ENCODE measurements at regions not wholly inside any gene's neighbourhood (a gene's known extent, or its start where the extent isn't known, plus 50 kb on each side); places are given as distances from the start of the nearest gene placed in this dataset.

DNA sequence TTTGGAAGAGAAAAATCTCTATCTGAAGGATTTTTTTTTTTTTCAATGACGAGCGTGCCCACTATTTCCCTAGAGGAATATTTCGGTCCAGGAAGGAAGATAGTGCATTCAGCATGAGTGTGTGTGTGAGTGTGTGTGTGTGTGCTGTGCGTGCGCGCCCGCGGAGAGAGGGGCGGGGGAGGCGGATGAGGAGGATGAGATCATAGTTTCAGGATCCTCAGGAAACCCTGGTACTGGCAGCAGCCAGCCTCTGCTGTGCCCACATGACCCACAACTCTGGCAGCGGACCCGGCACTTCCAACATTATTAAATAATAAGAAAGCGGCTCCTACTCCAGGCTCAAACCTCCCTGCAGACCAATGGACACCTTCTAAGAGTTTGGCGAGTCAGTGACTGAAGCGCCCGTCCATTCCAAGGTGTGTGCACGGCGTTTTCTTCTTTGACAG, 217.0 kb upstream of the DTNA start (continued):
- TF ChIP-seq PHF8 (conservative IDR thresholded peaks at IDR 0.05; ENCODE audit: low read depth, low read length): no peak
- TF ChIP-seq CTBP2 (IDR thresholded peaks at IDR 0.05; ENCODE audit: borderline replicate concordance, insufficient read depth, insufficient read length, low read length): no peak
- TF ChIP-seq RAD21 (IDR thresholded peaks at IDR 0.05 in 1 of 2, conservative IDR thresholded peaks at IDR 0.05 in 1 of 2; ENCODE audit: low read depth in 2 of 2, low read length in 2 of 2): no peak
- TF ChIP-seq SIN3A (conservative IDR thresholded peaks at IDR 0.05 in 1 of 2, IDR thresholded peaks at IDR 0.05 in 1 of 2; ENCODE audit: low read depth in 1 of 2, low read length in 2 of 2): peak; percentile 42 to 80; a peak in 2 of 4 replicates
- no peak for TF ChIP-seq NRF1 (IDR thresholded peaks at IDR 0.05; ENCODE audit: low read depth, low read length)
- no peak; the same call in 1 of the 2 replicates for TF ChIP-seq KDM1A (IDR thresholded peaks at IDR 0.05; ENCODE audit: borderline replicate concordance, low read length)
- peak; percentile 88 for TF ChIP-seq JUN (IDR thresholded peaks at IDR 0.05; ENCODE audit: low read depth, low read length)
- peak; percentile 54; the same call in 1 of the 2 replicates for TF ChIP-seq CREB1 (IDR thresholded peaks at IDR 0.05)
- TF ChIP-seq TBP (IDR thresholded peaks at IDR 0.05; ENCODE audit: low read depth, low read length): no peak
- no peak for TF ChIP-seq RNF2 (IDR thresholded peaks at IDR 0.05; ENCODE audit: borderline replicate concordance, low read depth, low read length, missing control alignments, poor library complexity, severe bottlenecking)
- TF ChIP-seq EP300 (IDR thresholded peaks at IDR 0.05; ENCODE audit: borderline replicate concordance in 1 of 2, low read depth in 2 of 2, low read length in 2 of 2): peak in 1 of 2 experiments; percentile 11; a peak in 1 of 3 replicates
- TF ChIP-seq TAF1 (IDR thresholded peaks at IDR 0.05; ENCODE audit: low read depth, low read length): peak; percentile 38
- TF ChIP-seq USF2 (IDR thresholded peaks at IDR 0.05; ENCODE audit: low read length): no peak
- TF ChIP-seq CBX8 (IDR thresholded peaks at IDR 0.05; ENCODE audit: borderline replicate concordance, low read depth, low read length): no peak
- TF ChIP-seq JUND (IDR thresholded peaks at IDR 0.05; ENCODE audit: low read length): peak; percentile 86
- no peak for TF ChIP-seq BCL11A (IDR thresholded peaks at IDR 0.05; ENCODE audit: low read depth in 2 of 2, low read length in 2 of 2)
- no peak for TF ChIP-seq HDAC6 (IDR thresholded peaks at IDR 0.05; ENCODE audit: low read depth, low read length)
- TF ChIP-seq SIRT6 (IDR thresholded peaks at IDR 0.05; ENCODE audit: low read length): no peak
- peak; percentile 92 for TF ChIP-seq ATF2 (IDR thresholded peaks at IDR 0.05; ENCODE audit: low read length)
- no peak for TF ChIP-seq GTF2F1 (IDR thresholded peaks at IDR 0.05; ENCODE audit: borderline replicate concordance, low read depth, low read length)
- TF ChIP-seq SAP30 (IDR thresholded peaks at IDR 0.05; ENCODE audit: insufficient read depth, insufficient replicate concordance, low read length): peak; percentile 45
- TF ChIP-seq YY1 (IDR thresholded peaks at IDR 0.05; ENCODE audit: low read depth, low read length): no peak
